ENCODE measurements at regions not wholly inside any gene's neighbourhood (a gene's known extent, or its start where the extent isn't known, plus 50 kb on each side); places are given as distances from the start of the nearest gene placed in this dataset.

- TF ChIP-seq POLR2A (IDR thresholded peaks at IDR 0.05; ENCODE audit: low read length) = no peak
- no peak for TF ChIP-seq GATA1 (IDR thresholded peaks at IDR 0.05; ENCODE audit: low read depth, low read length)
These were observed 79.2 kb upstream of the NCK2 start for GRCh38 chr2:105665480-105665879.

Measured in erythroblast (primary cell).